Stimulated activated CD4-positive, alpha-beta T cell treated with anti-CD3 and anti-CD28 coated beads, Interleukin-4, amount 100 ng/mL, for 24 hours (primary cell): ENCODE measurements at regions not wholly inside any gene's neighbourhood (a gene's known extent, or its start where the extent isn't known, plus 50 kb on each side); places are given as distances from the start of the nearest gene placed in this dataset.

ENCODE experiments used
- DNase-seq: peaks from one replicate; pipeline ENCODE4 v3.0.0-alpha.2; 2020

DNA sequence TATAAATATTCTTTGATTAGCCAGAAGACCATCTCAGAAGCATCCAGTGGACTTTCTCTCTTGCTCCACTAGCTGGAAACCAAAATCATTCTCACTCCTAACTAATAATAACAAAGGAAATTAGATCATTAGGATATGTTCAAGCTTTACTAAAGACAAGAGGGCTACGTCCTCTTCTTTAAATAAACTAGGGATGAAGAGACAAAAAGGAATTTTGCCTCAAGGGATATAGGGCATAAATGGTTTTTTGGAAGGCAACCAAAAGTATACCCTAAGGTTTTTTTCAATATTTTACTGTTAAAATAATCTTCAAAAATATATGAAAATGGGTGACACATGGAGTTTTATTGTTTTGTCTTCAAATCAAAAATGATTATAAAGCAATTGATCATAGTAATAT is 745.8 kb downstream of the MRPL39 start:
- no peak for DNase-seq

DNA sequence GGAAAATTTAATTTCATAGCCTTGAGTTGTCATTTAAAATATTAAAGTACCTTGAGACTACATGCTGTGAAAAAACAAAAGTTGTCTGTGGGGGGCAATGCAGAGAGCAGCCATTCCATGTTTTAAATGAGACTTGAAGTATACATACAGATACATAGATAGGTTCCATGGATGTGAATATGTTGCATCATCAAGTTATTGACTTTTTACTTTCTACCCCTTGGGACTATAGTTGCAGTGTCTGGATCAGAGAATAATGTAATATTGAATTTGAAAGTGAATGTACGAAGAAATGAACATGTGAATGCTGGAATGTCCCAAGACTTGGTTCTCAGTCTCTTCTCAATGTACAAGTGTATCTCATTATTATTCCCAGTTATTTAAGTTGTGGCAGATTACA is 751.0 kb downstream of the MRPL39 start:
- DNase-seq, result no peak

DNA sequence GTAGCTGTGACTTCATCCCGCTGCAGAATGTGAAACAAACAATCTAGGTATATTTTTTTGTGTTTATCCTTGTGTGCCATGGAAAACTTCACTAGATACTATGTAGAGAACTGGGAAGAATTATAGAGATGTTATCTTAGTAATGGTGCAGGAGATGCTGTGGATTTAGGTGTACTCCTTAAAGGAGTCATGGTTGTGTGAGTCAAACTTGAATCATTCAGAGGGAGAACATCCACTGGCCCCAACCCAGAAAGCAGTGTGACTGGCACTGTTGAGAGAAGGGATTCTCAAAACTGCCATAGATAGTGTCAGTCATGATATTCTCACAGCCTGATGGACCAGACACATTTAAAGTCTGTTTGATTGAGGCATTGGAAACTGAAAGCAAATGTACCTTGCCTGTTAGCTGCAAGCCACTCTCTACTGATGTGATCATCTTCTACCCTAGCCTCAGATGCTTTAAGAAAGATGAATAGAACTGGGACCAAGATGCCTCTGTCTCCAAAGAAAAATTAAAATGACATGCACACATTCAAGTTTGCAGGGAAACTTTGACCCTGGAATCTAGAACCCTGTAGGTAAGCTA is 754.6 kb downstream of the MRPL39 start:
- no peak for DNase-seq

DNA sequence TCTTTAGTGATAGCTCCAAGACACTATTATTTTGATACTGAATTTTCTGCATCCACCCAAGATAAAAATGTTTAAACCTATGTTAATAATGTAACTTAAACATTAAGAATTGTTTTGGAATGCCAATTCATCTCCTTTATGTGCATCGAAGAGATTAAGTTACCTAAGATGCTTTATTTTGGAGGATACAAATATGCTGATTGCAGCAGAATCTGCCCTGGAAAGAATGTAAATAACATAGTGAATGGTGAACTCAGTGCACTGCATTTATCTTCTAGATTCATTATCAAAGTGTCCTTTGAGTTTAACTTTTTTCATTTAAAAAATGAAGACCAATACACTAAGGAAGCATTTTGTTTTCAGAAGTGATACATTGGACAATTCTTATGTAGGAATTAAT is 757.2 kb downstream of the MRPL39 start:
- no peak for DNase-seq

DNA sequence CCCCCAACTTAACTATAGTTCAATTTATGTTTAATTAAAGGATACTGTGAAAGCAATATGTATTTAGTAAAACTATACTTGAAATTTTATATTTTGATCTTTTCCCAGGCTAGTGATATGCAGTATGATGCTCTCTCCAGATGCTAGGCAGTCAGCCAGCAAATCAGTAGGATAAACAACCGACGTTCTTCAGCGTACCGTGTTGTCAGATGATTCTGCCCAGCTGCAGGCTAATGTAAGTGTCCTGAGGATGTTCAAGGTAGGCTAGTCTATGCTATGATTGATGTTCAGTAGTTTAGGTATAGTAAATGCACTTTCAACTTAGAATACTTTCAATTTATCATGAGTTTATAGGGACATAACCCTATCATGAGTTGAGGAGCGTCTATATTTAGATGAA is 762.6 kb downstream of the MRPL39 start:
- DNase-seq, result no peak

DNA sequence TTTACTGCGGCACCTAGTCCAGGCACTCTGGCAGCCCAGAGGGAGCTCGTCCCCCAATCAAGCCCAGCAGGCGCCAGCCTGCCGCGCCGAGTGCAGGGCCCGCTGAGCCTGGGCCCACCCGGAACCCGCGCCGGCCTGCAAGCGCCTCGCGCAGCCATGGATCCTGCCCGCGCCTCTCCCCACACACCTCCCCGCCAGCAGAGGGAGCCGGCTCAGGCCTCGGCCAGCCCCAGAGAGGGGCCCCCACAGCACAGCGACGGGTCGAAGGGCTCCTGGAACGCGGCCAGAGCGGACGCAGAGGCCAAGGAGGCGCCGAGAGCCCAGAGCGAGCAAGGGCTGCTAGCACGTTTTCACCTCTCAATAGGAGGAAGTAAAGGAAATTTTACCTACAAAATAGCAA is 767.0 kb downstream of the MRPL39 start:
- DNase-seq, result no peak

DNA sequence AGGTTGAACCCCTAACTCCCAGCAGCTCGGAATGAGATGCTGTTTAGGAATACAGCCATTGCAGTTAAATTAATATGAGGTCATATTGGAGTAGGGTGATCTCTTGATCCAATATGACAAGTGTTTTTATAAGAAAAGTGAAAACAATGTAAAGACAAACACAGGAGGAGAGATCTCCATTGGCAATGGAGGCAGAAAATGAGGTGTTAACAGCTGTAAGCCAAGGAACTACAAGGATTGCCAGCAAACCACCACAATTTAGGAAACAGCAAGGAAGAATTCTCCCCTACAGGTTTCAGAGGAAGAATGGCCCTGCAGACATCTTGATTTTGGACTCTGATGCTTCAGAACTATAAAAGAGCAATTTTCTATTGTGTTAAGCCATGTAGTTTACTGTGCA is 774.3 kb downstream of the MRPL39 start:
- DNase-seq, result no peak

DNA sequence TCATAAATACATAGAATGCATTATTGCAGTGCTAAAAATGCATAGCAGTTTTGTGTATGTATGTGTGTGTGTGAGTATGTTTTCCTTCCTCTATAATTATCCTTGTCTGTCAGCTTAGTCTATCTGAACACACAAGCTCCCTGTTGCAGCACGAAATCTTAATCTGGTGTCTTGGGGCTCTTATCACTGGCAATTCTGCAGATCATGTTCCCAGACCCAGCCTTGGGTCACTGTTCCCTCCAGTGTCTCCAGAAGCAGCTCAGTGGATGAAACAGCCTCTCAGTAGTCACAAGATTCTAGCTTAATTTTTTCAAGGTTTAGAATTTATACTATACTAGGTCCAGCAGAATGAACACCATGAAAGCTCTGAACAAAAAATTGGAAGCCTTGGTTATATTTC is 777.9 kb downstream of the MRPL39 start:
- DNase-seq, result no peak

DNA sequence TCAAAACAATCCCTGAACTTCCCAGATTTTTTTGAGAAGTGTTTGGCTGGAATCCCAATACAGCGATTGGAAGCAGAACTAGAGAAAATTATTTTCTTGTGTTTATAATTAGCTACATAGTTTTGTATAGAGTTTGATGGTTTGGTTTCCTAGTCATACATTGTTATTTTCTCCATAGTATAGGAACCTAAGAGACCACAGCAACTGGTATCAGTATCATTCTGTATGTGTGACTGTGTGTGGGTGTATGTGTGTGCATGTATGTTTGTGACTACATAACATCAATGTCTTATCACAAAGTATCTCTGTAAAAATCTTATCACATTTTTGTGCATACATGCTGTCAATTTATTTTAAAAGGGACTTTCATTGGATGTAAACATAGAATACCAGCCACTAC is 780.5 kb downstream of the MRPL39 start:
- DNase-seq, result no peak

DNA sequence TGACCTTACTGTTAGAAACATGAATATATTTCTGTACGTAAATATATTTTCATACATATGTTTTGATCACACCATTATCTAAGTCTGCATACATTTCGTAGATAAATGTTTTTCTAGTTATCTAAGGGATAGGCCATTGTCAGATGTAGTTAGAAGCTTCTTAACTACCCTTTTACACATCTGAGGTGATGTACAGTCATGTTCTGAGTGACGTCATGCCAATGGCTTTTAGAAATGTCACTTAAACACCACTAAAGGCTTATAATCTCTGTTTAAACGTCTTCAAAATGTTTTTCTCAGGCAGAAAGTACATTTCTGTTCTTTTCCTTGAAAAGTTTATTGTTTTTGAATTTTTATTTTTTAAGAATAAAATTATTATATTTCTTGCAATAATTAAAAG is 781.9 kb downstream of the MRPL39 start:
- DNase-seq, result no peak

DNA sequence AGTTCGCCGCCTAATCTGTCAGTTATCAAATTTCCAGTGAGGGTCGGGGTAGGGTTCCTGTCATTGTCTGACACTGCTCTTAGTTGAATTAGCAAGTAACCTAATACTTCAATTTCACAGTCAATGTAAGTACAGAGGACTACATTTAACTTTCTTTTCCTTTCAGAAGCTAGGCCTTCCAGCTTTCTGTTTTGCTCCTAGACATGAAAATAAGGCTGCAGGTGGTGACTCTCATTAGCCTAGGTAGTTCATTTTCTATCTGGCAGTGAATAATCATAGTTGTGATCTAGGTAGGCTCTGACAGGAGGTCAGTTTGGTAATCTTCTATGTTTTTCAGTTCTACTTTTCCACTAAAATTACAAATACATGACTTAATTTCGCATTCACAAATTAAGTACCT is 783.1 kb downstream of the MRPL39 start:
- no peak for DNase-seq

DNA sequence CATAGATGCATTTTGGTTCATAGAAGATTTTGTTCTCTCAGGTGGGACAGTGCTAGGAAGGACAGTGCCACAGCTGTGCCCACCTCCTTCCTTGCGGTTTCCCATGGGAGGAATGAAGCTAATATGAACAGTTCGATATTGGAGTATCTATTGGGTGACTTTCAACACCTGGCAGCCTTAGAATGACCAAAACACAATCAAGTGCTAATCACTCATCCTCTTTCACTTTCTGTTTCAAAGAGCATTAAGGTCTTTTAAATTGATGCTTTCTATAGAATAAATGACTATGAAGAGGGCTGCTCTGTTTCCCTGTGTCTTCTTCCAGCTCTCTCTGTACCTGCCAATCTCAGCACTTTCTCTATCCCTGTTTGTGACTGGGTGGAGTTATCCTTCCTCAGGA is 784.0 kb downstream of the MRPL39 start:
- no peak for DNase-seq

DNA sequence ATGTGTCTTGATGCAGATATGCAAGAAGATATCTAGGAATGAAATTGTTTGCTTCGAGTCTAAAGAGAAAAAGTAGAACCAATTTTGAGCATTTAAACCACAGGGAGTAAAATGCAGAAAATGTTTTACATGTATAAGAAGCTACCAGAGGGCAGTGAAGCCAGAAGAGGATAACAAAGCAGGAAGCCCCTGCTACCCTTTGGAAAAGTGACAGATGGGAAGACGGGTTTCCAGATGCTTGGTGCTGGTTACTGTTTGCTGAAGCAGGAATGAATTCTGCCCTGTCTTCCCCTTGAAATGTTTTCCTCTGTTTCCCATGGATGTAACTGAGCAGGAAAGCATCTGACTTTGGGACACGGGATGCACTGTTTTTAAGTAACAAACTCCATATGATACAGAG is 822.2 kb downstream of the MRPL39 start:
- DNase-seq, result no peak

DNA sequence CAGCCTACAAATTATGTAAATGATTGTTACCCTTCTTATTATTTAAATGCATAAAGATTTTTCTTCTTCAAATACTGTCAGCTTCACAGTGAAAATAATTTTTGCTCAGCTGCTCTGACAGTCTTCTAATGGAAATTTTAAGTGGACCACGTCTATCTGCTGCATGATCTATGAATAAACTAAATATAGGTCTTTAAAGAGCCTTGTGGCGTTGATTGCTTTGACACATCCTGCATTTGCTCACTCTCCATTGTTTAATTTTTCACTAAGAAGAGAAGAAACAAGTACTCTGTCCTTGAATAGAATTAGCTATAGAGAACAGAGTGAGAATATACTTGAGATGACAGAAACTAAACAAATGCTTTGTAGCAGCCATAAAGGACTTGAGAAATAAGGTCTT is 826.1 kb downstream of the MRPL39 start:
- DNase-seq, result no peak

DNA sequence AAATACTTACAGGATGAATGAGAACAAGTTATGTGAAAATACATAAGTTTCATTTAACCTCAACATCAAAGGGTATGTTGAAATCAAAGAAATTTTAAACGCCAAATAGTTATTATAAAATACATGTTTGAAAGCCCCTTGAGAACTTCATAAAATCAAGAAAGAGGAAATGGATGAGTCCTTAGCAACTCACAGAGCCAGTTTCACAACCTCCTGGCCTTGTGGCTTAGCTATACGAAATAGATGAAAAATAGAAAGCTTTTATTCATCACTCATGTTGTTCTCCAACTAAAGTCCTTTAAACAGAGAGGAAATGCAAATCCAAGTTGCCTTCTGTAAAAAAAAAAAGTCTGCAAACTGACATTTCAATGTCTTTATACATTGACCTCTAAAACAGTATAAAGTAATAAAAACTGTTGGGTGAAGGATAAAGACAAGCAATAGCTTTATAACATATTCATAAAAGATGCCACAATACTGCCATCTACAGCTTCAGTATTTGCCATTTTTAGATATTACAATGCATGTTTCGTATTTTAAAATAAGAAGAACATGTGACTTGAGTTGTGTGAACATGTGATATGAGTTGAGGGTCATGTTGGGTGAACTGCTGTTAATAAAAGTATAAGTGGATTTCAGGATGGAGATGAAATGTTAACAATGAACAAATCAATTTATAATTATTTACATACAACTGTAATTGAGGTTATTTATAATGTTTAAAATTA is 847.8 kb downstream of the MRPL39 start:
- no peak for DNase-seq

DNA sequence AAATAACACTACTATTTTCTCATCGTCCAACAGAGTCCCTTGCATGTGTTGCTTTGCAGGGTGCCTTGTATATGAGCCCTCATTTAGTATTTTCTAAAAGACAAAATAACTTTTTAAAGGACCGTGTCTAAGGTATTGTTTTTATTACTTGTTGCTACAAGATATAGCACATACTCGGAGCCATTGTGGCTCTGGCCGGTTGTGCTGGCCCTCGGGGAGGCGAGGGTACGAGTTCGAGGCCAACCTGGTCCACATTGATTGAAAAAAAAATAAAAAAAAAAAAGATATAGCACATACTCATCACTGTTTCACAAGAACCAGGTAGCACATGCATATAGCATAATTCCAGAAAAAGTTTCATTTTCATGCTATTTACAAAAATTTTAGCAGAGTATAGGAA is 869.2 kb downstream of the MRPL39 start:
- no peak for DNase-seq

DNA sequence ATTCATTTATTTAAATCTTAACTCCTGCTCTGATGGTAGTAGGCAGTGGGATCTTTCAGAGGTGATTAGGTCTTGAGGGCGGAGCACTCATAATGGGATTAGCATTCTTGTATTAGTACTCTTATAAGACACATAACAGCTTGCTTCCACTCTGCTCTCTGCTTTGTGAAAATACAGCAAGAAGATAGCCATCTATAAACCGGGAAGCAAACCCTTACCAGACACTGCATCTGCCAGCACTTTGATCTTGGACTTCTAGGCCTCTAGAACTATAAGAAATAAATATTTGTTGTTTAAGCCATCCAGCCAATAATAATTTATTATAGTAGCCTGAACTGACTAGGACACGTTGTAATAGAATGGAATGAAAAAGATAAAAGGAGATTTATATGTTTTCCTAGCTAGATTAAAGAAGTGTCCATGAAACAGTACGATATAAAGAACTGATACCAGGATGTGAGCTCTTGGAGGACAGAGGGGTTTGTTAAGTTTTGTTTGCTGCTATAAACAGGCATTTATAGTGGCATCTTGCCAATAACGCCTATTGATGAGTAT is 869.9 kb downstream of the MRPL39 start:
- DNase-seq, result no peak

DNA sequence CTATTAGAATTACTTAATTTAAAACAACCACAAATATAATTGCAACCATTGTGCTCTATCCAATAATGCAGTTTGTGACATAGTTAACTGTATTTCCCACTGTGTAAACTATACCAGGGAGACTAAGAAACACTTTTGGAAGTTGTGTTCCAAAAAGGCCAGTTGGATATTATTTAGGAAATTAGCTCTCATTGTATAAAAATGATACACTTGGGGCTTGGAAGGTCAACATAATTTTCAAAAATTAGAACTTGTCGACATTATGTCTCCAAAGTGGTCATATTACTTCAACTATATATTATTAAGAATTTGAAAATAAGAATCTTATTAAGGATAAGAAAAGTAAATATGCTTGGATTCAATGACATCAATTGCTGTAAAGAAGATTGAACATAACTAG is 876.6 kb downstream of the MRPL39 start:
- no peak for DNase-seq

DNA sequence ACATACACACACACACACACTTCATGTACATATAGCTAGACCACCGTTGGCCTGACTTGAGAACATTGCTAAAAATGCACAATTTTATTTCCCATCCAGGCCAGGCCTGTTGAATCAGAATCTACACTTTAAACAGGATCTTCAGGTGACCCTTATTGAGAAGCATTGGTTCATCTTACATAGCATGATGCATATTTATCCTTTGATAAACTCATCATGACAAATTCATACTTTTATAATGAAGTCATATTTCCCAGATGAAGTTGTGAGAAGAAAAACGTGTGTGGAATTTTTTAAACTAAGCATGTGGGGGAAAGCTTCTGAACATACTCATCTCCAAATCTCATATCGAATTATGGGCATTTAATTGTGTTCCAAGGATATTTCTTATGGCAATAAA is 877.7 kb downstream of the MRPL39 start:
- DNase-seq, result no peak

DNA sequence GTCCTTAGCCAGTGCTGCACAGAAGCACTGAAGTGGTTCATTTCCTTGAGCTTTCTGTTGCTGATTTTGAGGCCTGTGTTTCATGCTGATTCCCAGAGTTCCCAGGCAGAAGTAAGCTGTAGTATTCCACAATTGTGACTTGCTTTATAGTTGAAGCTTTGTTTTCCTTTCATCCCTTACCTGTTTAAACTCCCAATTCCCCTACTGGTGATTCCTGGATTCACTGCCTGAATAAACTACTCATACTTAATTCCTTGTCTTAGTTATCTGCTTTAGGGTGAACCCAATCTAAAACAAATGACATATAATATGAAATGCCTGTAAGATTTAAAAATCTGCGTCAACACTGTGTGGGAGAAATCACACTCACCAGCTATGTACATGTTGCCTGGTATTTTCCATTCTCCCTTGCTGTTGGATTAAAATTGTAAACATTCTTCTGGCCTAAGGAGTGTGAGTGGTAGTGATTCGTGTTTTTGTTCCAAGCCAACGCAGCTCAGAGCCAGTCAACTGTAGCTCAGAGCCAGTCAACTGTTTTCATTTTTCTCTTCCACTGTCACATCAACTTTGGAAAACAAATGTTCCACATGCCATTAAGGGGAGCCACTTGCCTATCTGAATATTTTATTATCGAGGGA is 879.4 kb downstream of the MRPL39 start:
- DNase-seq, result no peak

DNA sequence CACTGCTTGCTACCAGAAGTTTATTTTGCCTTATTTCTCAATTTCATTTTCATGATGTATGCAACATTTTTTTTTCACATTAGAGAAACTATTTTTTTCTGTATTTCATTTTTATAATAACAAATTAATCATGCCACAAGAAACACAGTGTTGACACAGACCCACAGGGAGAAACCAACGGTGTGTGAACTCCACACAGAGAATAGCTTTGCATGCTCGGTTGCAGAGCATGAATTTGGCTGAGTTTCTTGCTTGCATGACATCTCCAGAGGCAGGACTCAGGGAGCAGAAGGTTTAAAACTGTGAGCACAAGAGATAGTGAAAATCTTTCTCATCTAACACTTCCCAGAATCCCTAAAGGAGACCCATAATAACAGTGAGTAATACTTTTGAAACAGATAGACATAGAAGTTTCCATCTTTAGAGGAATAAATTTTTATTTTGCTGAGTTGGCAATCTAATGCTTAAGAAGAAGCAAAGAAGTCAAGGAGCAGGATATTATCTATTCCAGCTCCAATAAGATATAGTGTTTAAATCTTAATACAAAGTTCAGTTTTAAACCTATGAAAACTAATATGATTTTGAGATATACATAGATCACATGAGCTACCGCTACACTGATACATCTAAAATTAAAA is 890.9 kb downstream of the MRPL39 start:
- no peak for DNase-seq

DNA sequence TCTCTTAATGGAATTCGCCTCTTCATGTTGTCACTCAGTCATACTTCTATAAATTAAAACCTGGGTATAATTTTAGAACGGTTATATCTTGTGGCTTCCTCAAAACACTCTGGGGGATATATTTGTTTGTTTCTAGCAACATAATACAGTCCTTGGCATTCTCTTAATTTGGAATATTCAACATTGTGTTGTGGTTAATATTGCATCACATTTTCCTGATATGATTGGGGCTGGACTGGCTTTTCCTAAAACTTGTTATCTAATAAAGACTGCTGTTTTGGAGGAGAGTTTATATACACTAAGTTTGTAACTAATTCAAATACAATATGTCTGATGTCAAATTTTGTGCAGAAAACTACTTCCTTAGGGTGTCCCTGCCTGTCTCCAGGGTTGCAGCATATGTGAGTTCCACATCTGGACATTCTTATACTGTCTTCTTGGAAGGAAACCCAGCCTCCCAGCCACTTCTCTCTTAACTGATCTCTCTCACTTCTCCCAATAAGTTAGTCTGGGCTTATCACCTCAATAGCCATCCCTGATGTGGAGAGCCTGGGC is 892.6 kb downstream of the MRPL39 start:
- DNase-seq, result no peak

DNA sequence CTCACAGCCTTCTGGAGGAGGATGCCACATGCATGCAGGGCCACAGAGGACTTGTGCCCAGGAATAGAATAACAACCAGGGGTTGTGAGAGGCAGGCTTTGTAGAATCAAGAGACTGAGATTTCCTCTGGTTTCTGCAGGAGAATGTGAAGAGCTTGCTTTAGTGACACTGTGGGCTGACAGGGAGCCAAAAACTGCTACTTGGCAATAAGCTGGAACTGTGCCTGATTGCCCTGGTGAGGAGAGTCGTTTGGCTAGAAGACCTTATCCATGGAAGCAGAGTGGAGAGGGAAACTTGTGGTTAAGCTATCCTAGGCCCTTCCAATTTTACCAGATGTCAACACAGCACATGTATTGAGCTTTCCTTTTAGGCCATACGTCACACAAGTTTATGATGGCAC is 902.1 kb downstream of the MRPL39 start:
- no peak for DNase-seq

DNA sequence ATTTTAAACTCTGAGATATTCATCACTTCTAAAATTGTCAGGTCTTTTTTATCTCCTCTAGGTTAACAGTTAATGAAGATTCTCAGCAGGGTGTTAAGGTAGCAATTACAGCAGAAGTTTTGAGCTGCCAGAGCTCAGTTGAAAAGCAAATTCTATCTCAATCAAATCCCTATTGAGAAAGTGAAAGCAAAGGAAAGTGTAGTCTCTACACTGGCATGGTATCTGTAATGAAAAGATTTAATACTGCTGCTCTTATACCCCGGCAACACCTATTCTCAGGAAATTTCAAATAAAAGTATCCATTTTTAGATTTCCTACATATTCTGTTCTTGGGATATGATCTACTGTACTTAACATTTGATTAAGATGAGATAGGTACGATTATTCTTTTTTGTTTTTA is 913.5 kb downstream of the MRPL39 start:
- DNase-seq, result no peak
